ENCODE measurements at regions not wholly inside any gene's neighbourhood (a gene's known extent, or its start where the extent isn't known, plus 50 kb on each side); places are given as distances from the start of the nearest gene placed in this dataset.

DNA sequence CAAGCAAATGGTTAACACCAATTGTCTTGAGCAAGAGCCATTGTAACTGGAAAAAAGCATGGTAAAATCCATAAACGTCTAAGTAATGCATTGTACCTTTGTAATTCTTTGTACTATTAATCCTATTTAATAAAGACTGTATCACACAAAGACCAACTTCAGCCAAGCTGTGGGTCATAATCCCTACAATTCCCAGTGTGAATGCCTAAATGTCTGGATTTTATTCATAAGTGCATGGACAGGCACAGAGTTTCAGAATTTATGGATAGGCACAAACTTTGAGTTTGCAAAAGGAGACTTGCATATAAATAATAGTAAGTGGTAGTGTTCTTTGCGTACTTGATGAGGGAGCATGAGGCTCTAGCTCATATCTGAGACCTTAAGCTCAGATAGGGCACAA is 1280.2 kb upstream of the WWC1 start:
- no peaks in the 10 kb centered on the region for H3K27me3 ChIP-seq (replicated peaks in 1 of 4; ENCODE audit: control extremely low read depth in 1 of 4, control insufficient read depth in 3 of 4, insufficient read depth in 4 of 4, low read length in 3 of 4)
- no peak overlapping the region for H3K4me3 ChIP-seq (ENCODE audit: control extremely low read depth in 1 of 5, extremely low read depth in 1 of 5, insufficient read depth in 1 of 5, low read depth in 2 of 5, low read length in 4 of 5)
- no peak overlapping the region for H3K27ac ChIP-seq (ENCODE audit: low read length in 2 of 2)
- H3K9me3 Mint-ChIP-seq (ENCODE audit: insufficient read depth): no peaks in the 10 kb centered on the region
- H3K27me3 Mint-ChIP-seq: no peaks in the 10 kb centered on the region
- H3K4me1 ChIP-seq (ENCODE audit: control insufficient read depth in 2 of 2, insufficient read depth in 2 of 2, low read length in 2 of 2): no peaks in the 10 kb centered on the region
- no peak overlapping the region for H2AFZ ChIP-seq (ENCODE audit: insufficient read depth, low read depth, low read length, poor library complexity, severe bottlenecking)
- CTCF ChIA-PET: no interaction called here
- H3K27ac Mint-ChIP-seq: no peak overlapping the region
- no peak for ATAC-seq (ENCODE audit: low read depth)
- no peak overlapping the region for H3K4me3 Mint-ChIP-seq
- H3K9ac ChIP-seq (ENCODE audit: low read length): no peak overlapping the region
- no peaks in the 10 kb centered on the region for H3K4me1 Mint-ChIP-seq
- H3K36me3 ChIP-seq (replicated peaks in 1 of 2; ENCODE audit: control extremely low read depth in 1 of 2, control insufficient read depth in 1 of 2, extremely low read depth in 1 of 2, insufficient read depth in 2 of 2, low read length in 1 of 2): no peaks in the 10 kb centered on the region
- no peak for DNase-seq
- no peaks in the 10 kb centered on the region for H3K79me2 ChIP-seq (ENCODE audit: control insufficient read depth, insufficient read depth, low read length)
- H3K9me3 ChIP-seq (ENCODE audit: control extremely low read depth in 1 of 3, control insufficient read depth in 2 of 3, insufficient read depth in 1 of 3, low read length in 2 of 3): no peaks in the 10 kb centered on the region
- POLR2A ChIA-PET: no interaction called here
- WGBS (ENCODE audit: insufficient coverage): 86% methylated on average over 1 of the region's 2 CpGs
- H4K20me1 ChIP-seq (ENCODE audit: control insufficient read depth, insufficient read depth, low read length, poor library complexity, severe bottlenecking): no peaks in the 10 kb centered on the region
- H3K4me2 ChIP-seq (replicated peaks; ENCODE audit: low read depth, low read length, poor library complexity, severe bottlenecking): no peak overlapping the region
- intact Hi-C loops (cut with micrococcal nuclease): no loop called here
- TF ChIP-seq, protein P1, sequence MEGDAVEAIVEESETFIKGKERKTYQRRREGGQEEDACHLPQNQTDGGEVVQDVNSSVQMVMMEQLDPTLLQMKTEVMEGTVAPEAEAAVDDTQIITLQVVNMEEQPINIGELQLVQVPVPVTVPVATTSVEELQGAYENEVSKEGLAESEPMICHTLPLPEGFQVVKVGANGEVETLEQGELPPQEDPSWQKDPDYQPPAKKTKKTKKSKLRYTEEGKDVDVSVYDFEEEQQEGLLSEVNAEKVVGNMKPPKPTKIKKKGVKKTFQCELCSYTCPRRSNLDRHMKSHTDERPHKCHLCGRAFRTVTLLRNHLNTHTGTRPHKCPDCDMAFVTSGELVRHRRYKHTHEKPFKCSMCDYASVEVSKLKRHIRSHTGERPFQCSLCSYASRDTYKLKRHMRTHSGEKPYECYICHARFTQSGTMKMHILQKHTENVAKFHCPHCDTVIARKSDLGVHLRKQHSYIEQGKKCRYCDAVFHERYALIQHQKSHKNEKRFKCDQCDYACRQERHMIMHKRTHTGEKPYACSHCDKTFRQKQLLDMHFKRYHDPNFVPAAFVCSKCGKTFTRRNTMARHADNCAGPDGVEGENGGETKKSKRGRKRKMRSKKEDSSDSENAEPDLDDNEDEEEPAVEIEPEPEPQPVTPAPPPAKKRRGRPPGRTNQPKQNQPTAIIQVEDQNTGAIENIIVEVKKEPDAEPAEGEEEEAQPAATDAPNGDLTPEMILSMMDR (IDR thresholded peaks at IDR 0.05): no peak
- no peak for TF ChIP-seq EZH2 (IDR thresholded peaks at IDR 0.05; ENCODE audit: borderline replicate concordance, insufficient read depth, low read depth, low read length, poor library complexity, severe bottlenecking)

DNA sequence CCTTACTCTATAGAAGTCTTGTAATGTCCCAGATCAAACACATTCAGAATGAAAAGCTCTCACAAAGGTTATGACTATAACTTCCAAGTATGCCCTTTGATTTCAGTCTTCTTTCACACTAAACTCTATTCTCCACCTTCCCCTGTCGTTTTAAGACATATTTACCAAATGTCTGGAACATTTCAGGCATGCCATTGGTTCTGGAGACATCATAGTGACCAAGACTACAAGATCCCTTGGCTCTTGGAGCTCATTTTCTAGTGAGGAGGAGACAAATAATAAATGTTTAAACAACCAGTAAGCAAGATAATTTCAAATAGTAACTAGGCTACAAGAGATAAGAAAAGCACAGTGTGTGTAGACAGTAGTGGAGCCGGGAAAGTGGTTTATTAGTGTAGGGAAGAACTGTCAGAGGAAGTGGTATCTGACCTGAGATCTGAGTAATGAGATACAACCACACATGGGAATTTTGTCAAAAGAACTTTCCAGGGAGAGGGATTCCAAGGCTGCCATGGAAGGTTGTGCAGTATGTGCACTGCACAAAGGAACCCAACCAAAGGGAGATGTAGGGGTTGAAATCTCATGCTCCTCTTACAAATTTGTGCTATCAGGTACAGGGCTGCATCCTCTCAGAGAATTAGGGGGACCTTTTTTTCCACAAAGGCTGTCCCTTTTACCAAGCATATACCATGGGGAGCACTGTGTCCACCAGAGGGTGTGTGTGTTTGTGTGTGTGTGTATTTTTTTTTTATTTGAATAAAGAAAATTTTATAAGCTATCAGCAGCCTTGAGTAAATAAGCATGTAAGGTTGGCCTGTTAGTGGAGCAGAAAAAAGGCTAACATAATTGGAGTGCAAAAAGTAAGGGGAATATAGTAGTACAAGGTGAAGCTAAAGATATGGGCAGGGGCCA is 1279.1 kb upstream of the WWC1 start:
- ChIA-PET CTCF (no interaction called here), POLR2A (no interaction called here)
- H3K79me2 ChIP-seq (ENCODE audit: control insufficient read depth, insufficient read depth, low read length): no peaks in the 10 kb centered on the region
- no peaks in the 10 kb centered on the region for H4K20me1 ChIP-seq (ENCODE audit: control insufficient read depth, insufficient read depth, low read length, poor library complexity, severe bottlenecking)
- H3K4me2 ChIP-seq (replicated peaks; ENCODE audit: low read depth, low read length, poor library complexity, severe bottlenecking): no peak overlapping the region
- intact Hi-C loops (cut with micrococcal nuclease): no loop called here
- H3K27ac ChIP-seq (ENCODE audit: low read length in 2 of 2): no peak overlapping the region
- DNase-seq (no peak), ATAC-seq (ENCODE audit: low read depth) (no peak)
- no peaks in the 10 kb centered on the region for H3K27me3 Mint-ChIP-seq
- no peak overlapping the region for H3K4me3 Mint-ChIP-seq
- H3K4me3 ChIP-seq (ENCODE audit: control extremely low read depth in 1 of 5, extremely low read depth in 1 of 5, insufficient read depth in 1 of 5, low read depth in 2 of 5, low read length in 4 of 5): no peak overlapping the region
- no peaks in the 10 kb centered on the region for H3K4me1 Mint-ChIP-seq
- H3K9me3 Mint-ChIP-seq (ENCODE audit: insufficient read depth): peaks cover 2% of the 10 kb centered on the region
- no peak overlapping the region for H2AFZ ChIP-seq (ENCODE audit: insufficient read depth, low read depth, low read length, poor library complexity, severe bottlenecking)
- no peak overlapping the region for H3K27ac Mint-ChIP-seq
- WGBS (ENCODE audit: insufficient coverage): 70% methylated on average over 1 of the region's 2 CpGs
- no peaks in the 10 kb centered on the region for H3K4me1 ChIP-seq (ENCODE audit: control insufficient read depth in 2 of 2, insufficient read depth in 2 of 2, low read length in 2 of 2)
- no peaks in the 10 kb centered on the region for H3K36me3 ChIP-seq (replicated peaks in 1 of 2; ENCODE audit: control extremely low read depth in 1 of 2, control insufficient read depth in 1 of 2, extremely low read depth in 1 of 2, insufficient read depth in 2 of 2, low read length in 1 of 2)
- H3K9ac ChIP-seq (ENCODE audit: low read length): no peak overlapping the region
- TF ChIP-seq, protein P1 (IDR thresholded peaks at IDR 0.05): no peak
- no peak for TF ChIP-seq EZH2 (IDR thresholded peaks at IDR 0.05; ENCODE audit: borderline replicate concordance, insufficient read depth, low read depth, low read length, poor library complexity, severe bottlenecking)
- no peaks in the 10 kb centered on the region for H3K9me3 ChIP-seq (ENCODE audit: control extremely low read depth in 1 of 3, control insufficient read depth in 2 of 3, insufficient read depth in 1 of 3, low read length in 2 of 3)
- H3K27me3 ChIP-seq (replicated peaks in 1 of 4; ENCODE audit: control extremely low read depth in 1 of 4, control insufficient read depth in 3 of 4, insufficient read depth in 4 of 4, low read length in 3 of 4): no peaks in the 10 kb centered on the region
